Coronary artery (tissue), 2 donors: ENCODE measurements at regions not wholly inside any gene's neighbourhood (a gene's known extent, or its start where the extent isn't known, plus 50 kb on each side); places are given as distances from the start of the nearest gene placed in this dataset.

ENCODE experiments used
- DNase-seq: peaks from one replicate; pipeline ENCODE4 v3.0.0-alpha.2; 2017; ENCODE audit warnings: low spot score
- H3K27ac ChIP-seq, 2 donors: fragments of 200-600 bp; sonication (generic); one replicate each; pipeline ENCODE4 v1.5.1; 2016 to 2019
- H3K4me3 ChIP-seq: fragments of 200-600 bp; sonication (generic); 2 replicates; pipeline ENCODE4 v1.5.1; 2016; ENCODE audit warnings: mild to moderate bottlenecking, moderate library complexity
- TF ChIP-seq, protein P1 (sequence below): fragments of 200-600 bp; sonication (generic); IDR thresholded peaks from one replicate; pipeline ENCODE4 v1.5.1; 2019; ENCODE audit warnings: antibody characterized with exemption

DNA sequence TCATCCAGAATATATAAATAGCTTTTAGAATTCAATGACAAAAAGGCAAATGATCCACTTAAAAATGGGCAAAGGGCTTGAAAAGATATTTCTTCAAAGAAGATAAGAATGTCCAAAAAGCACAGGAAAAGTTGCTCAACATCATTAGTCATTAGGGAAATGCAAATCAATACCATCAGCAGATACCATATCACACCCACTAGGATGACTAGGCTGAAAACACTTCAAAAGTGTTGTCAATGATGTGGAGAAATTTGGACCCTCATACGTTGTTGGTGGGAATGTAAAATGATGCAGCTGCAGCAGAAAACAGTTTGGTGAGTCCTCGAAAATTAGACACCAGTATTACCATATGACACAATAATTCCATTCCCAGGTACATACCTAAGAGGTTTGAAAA, 303.6 kb upstream of the SLC35B3 start:
- TF ChIP-seq, protein P1, sequence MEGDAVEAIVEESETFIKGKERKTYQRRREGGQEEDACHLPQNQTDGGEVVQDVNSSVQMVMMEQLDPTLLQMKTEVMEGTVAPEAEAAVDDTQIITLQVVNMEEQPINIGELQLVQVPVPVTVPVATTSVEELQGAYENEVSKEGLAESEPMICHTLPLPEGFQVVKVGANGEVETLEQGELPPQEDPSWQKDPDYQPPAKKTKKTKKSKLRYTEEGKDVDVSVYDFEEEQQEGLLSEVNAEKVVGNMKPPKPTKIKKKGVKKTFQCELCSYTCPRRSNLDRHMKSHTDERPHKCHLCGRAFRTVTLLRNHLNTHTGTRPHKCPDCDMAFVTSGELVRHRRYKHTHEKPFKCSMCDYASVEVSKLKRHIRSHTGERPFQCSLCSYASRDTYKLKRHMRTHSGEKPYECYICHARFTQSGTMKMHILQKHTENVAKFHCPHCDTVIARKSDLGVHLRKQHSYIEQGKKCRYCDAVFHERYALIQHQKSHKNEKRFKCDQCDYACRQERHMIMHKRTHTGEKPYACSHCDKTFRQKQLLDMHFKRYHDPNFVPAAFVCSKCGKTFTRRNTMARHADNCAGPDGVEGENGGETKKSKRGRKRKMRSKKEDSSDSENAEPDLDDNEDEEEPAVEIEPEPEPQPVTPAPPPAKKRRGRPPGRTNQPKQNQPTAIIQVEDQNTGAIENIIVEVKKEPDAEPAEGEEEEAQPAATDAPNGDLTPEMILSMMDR: no peak
- DNase-seq: no peak

DNA sequence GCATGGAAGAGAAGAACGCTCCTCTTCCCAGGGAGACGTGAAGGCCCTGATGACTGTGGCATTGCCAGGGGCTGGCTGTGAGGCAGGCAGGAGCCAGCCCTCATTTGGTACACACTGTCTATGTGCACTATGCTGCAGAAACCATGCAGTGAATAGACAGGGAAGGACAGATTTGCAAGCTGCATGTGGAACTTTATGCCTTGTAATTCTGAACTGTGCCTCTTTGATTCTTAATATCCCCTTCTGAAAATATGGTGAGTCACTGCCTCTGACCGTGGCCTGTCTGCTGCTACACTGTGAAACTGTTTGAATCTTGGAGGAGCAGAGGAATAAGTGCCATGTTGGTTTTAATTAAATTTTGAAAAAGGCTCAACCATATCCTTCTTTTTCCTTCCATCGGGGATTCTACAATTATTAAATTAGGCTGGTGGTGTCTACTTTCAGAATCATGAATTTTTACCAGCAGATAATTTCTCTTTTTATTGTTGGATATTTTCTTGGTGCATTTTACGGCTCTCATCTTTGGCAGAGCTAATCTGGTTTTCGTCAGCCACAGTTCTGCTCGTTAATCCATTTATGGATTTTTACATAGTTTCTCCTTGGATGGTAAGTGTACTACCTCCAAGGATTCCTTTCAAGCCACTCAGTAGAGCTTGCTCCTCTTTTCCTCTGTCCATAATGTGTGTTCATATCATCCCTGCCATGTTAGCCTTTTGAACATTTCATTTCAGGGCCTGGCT, 301.0 kb upstream of the SLC35B3 start:
- no peak overlapping the region for H3K27ac ChIP-seq
- no peak overlapping the region for H3K4me3 ChIP-seq
- TF ChIP-seq, protein P1: no peak
- DNase-seq: no peak

More for the DNA sequence above, 303.6 kb upstream of the SLC35B3 start:
- H3K27ac ChIP-seq: no peak overlapping the region
- H3K4me3 ChIP-seq: no peak overlapping the region

DNA sequence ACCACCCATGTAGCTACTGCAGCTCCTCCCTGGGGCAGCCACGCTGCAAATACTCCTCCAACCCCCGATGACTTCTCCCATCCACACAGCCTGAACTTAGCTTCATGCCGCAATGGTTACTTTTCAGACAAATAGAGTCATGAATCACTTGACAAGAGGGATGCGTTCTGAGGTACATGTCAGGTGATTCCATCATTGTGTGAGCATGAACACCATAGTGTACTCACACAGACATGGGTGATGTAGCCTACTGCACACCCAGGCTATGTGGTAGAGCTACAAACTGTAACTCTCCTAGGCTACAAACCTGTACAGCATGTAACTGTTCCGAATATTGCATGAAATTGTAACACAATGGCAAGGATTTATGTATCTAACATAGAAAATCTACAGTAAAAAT, 298.5 kb upstream of the SLC35B3 start:
- no peak overlapping the region for H3K4me3 ChIP-seq
- TF ChIP-seq, protein P1: no peak
- H3K27ac ChIP-seq: no peak overlapping the region
- DNase-seq: no peak

DNA sequence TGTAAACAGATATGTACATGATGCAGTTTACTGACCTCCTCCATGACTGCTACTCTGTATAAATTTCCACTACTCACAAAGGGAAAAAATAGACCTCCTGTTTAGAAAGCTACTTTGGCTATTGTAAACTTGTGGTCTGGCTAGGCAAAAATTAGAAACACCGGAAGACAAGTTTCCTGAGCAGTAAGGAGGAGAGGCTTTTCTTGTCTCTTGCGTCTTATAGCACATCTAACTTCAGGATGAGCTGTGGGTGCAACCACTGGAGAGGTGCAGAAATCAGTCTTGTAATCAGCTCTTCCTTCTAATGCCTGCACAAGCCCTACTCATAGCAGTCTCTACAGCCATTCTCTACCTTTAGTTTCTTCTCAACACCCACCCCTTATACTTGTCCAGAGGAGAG, 296.5 kb upstream of the SLC35B3 start:
- no peak overlapping the region for H3K4me3 ChIP-seq
- TF ChIP-seq, protein P1: no peak
- DNase-seq: no peak
- no peak overlapping the region for H3K27ac ChIP-seq

DNA sequence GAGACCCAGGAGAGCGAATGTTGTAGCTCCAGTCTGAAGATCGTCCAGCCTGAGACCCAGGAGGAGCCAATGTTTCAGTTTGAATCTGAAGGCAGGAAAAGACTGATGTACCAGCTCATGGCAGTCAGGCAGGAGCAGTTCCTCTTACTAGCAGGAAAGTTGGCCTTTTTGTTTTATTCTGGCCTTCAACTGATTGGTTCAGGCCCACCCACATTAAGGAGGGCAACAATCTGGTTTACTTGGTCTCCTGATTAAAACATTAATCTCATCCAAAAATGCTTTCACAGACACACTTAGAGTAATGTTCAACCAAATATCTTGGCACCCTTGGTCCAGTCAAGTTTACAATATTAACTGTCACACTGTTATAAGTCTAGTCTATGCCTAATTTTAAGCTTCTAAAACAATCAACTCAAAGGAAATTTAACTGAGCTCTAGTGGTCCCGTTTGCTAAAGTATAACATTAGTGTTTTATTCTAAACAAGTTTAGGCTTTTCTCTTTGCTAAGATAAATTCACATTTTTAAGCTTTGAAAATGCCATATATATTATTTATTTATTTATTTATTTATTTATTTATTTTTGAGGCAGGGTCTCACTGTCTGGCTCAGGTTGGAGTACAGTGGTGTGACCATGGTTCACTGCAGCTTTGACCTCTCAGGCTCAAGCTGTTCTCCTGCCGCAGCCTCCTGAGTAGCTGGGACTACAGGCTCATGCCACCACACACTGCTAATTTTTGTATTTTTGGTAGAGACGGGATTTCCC, 275.5 kb upstream of the SLC35B3 start:
- no peak overlapping the region for H3K27ac ChIP-seq
- no peak for DNase-seq
- TF ChIP-seq, protein P1: no peak
- H3K4me3 ChIP-seq: no peak overlapping the region

DNA sequence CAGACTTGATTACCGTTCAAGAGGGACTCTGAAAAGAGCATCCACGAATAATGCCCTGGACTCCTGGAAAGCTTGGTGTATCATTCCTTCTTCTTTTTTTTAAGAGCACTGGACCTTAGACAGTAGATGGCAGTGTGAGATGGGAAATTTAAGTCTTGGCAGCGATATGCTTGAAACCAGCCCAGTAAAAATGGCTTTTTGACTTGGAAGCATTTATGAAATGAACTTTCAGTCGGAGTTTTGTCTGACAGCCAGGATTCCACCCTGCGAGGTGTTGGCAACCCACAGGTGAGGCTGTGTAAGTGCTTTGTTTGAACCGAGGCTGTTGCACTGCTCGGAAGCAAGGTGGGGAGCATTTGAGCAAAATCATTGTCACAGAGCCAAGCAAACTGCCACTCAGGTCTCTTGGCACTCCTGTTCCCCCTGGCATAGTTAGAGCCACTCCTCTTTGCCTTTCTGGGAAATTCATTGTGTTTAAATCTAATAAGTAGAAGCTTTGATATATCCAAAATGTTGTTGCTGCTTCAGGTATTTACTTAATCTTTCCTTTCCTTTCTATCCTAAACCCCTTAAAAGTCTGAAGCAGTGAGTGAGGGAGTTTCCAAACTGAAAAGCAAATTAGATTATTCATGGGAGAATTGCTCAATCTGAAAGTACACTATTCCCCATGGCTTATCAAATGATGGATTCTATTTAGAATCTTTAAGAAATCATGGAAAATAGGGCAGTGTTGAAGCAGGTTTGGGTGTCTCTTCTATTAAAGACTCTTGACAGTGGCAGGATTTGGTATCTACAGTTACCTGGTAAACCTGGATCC, 272.8 kb upstream of the SLC35B3 start:
- TF ChIP-seq, protein P1: no peak
- H3K4me3 ChIP-seq: peak overlapping the region; percentile 40
- no peak overlapping the region for H3K27ac ChIP-seq
- DNase-seq: no peak
